K562 (cell line): ENCODE measurements at regions not wholly inside any gene's neighbourhood (a gene's known extent, or its start where the extent isn't known, plus 50 kb on each side); places are given as distances from the start of the nearest gene placed in this dataset.

Source experiments
- ATAC-seq: fragments of 200-7000 bp; cut with Tn5 transposase; 3 replicates; pipeline ENCODE4 v1.9.1; 2020; ENCODE audit warnings: moderate library complexity
- BruUV-seq: library from RNA; stranded (reverse); fragments of 400-500 nt; replicated peaks from 2 replicates; lab custom pipeline; 2021; lab: Mats Ljungman, UMichigan
- CTCF ChIA-PET: fragments of 300-600 bp; formaldehyde crosslinking; extraction: SDS; loops from one replicate; lab custom pipeline; 2021; ENCODE audit warnings: low intra/inter-chr PET ratio; lab: Yijun Ruan, JAX
- POLR2A ChIA-PET: fragments of 300-600, 350-650 bp; sonication (Branson Sonifier 250); formaldehyde crosslinking; extraction: SDS; loops from one replicate; lab custom pipeline; 2021; ENCODE audit warnings: antibody characterized with exemption, inconsistent platforms; lab: Yijun Ruan, JAX
- DNase-seq, 4 experiments: peaks; one replicate each; pipeline versions ENCODE4 v3.0.0 to v3.0.0-alpha.2; 2011 to 2018; ENCODE audit warnings: low spot score in 3 of 4, mixed read lengths in 3 of 4; ENCODE audit errors: extremely low read depth in 1 of 4
- FAIRE-seq: peaks from 2 replicates; lab custom pipeline; 2011; peaks lifted over from hg19 to GRCh38; lab: Jason Lieb, UNC
- H2AFZ ChIP-seq: 2 replicates; pipeline ENCODE4 v1.6.0; 2011; ENCODE audit warnings: low read depth, low read length, control low read depth, inconsistent platforms
- H3K27ac ChIP-seq: fragments of 200-600 bp; 3 replicates; pipeline ENCODE4 v1.8.0; 2011; ENCODE audit warnings: low read depth, mild to moderate bottlenecking, control low read depth, inconsistent platforms, low read length, moderate library complexity, mixed read lengths; ENCODE audit errors: extremely low read depth
- H3K27me3 ChIP-seq, 2 experiments: fragments of 300-600 bp in 1 of 2; 2 replicates in 1 of 2; 3 replicates in 1 of 2; pipeline versions ENCODE4 v1.6.0 to v1.8.0; 2011; ENCODE audit warnings: inconsistent platforms in 2 of 2, low read length in 2 of 2, mild to moderate bottlenecking in 1 of 2, mixed read lengths in 1 of 2, moderate library complexity in 1 of 2; ENCODE audit not compliant: control insufficient read depth in 2 of 2, insufficient read depth in 2 of 2
- H3K36me3 ChIP-seq: fragments of 300-600 bp; 3 replicates; pipeline ENCODE4 v1.8.0; 2011; ENCODE audit warnings: mild to moderate bottlenecking, low read length, inconsistent platforms; ENCODE audit not compliant: control insufficient read depth, insufficient read depth
- H3K4me1 ChIP-seq, 2 experiments: fragments of 200-600 bp in 1 of 2; replicated peaks in 1 of 2; 2 replicates in 1 of 2; 3 replicates in 1 of 2; pipeline versions ENCODE4 v1.5.1 to v1.8.0; 2011; ENCODE audit warnings: inconsistent platforms in 2 of 2, low read length in 2 of 2, mild to moderate bottlenecking in 1 of 2, mixed read lengths in 1 of 2, moderate library complexity in 1 of 2; ENCODE audit not compliant: control insufficient read depth in 2 of 2, insufficient read depth in 2 of 2
- H3K4me2 ChIP-seq: 2 replicates; pipeline ENCODE4 v1.6.1; 2011; ENCODE audit warnings: low read length, control low read depth, inconsistent platforms, mixed read lengths; ENCODE audit not compliant: insufficient read depth
- H3K4me3 ChIP-seq: fragments of 200-600 bp; sonication (generic), shearing (Covaris generic); 2 replicates; pipeline ENCODE4 v1.5.1; 2016; ENCODE audit warnings: control low read depth, inconsistent platforms
- H3K79me2 ChIP-seq: fragments of 200-600 bp; 3 replicates; pipeline ENCODE4 v1.8.0; 2011; ENCODE audit warnings: low read length, inconsistent platforms; ENCODE audit not compliant: control insufficient read depth, insufficient read depth
- H3K9ac ChIP-seq, 2 experiments: 2 replicates each; pipeline versions ENCODE4 v1.6.0 to v1.6.1; 2011; ENCODE audit warnings: low read depth in 2 of 2, low read length in 2 of 2, control low read depth in 1 of 2, inconsistent platforms in 1 of 2, mild to moderate bottlenecking in 1 of 2, mixed read lengths in 1 of 2; ENCODE audit not compliant: insufficient read depth in 1 of 2
- H3K9me1 ChIP-seq: one replicate; pipeline ENCODE4 v1.6.0; 2011; ENCODE audit warnings: inconsistent platforms, mild to moderate bottlenecking, low read length, moderate library complexity; ENCODE audit not compliant: control insufficient read depth, insufficient read depth
- H3K9me3 ChIP-seq: replicated peaks from 2 replicates; pipeline ENCODE4 v1.5.1; 2011; ENCODE audit warnings: low read depth, low read length, inconsistent platforms; ENCODE audit not compliant: control insufficient read depth, insufficient read depth
- H4K20me1 ChIP-seq: replicated peaks from 2 replicates; pipeline ENCODE4 v1.6.1; 2011; ENCODE audit warnings: low read length, inconsistent platforms, mixed read lengths; ENCODE audit not compliant: control insufficient read depth, insufficient read depth
- ATF1 ChIP-seq, 2 experiments: fragments of 450-650 bp in 1 of 2; IDR thresholded peaks; 2 replicates each; pipeline ENCODE4 v1.6.1; 2016; ENCODE audit warnings: missing compliant biosample characterization in 1 of 2, missing genetic modification characterization in 1 of 2
- ATF7 ChIP-seq: fragments of 450-650 bp; IDR thresholded peaks from 2 replicates; pipeline ENCODE4 v1.7.1; 2014; ENCODE audit warnings: mild to moderate bottlenecking, moderate library complexity
- CC2D1A ChIP-seq: fragments of 450-650 bp; IDR thresholded peaks from 2 replicates; pipeline ENCODE4 v1.6.1; 2017; ENCODE audit warnings: mild to moderate bottlenecking
- CEBPB ChIP-seq: fragments of 450-650 bp; IDR thresholded peaks from 2 replicates; pipeline ENCODE4 v1.6.1; 2016; ENCODE audit warnings: missing genetic modification characterization, missing compliant biosample characterization
- FIP1L1 ChIP-seq: fragments of 200-400 bp; formaldehyde crosslinking; IDR thresholded peaks from 2 replicates; pipeline ENCODE4 v1.6.1; 2018; ENCODE audit warnings: mild to moderate bottlenecking, low read depth, low read length; ENCODE audit not compliant: poor library complexity, severe bottlenecking
- RBM22 ChIP-seq: fragments of 200-400 bp; formaldehyde crosslinking; IDR thresholded peaks from 2 replicates; pipeline ENCODE4 v1.6.1; 2018; ENCODE audit warnings: low read length, low read depth; ENCODE audit not compliant: poor library complexity, severe bottlenecking
- SIN3A ChIP-seq, 2 experiments: fragments of 150-350 bp in 1 of 2; IDR thresholded peaks; 2 replicates each; pipeline ENCODE4 v1.6.1; 2011 to 2016; ENCODE audit warnings: borderline replicate concordance in 2 of 2, low read depth in 2 of 2, low read length in 2 of 2, mild to moderate bottlenecking in 2 of 2, moderate library complexity in 2 of 2; ENCODE audit not compliant: control insufficient read depth in 1 of 2
- SMAD4 ChIP-seq: fragments of 250-450 bp; sonication (Bioruptor Pico); conservative IDR thresholded peaks from 2 replicates; pipeline ENCODE4 v1.8.0; 2021; ENCODE audit warnings: inconsistent platforms, mild to moderate bottlenecking, moderate library complexity
- SMARCB1 ChIP-seq: IDR thresholded peaks from 2 replicates; pipeline ENCODE4 v1.6.1; 2011; ENCODE audit warnings: improper control_type of control experiment, low read depth; ENCODE audit not compliant: insufficient read length
- SRSF9 ChIP-seq: fragments of 200-400 bp; formaldehyde crosslinking; IDR thresholded peaks from 2 replicates; pipeline ENCODE4 v1.6.1; 2017; ENCODE audit warnings: low read depth, low read length, borderline replicate concordance
- TCF7 ChIP-seq: sonication (generic); IDR thresholded peaks from 2 replicates; pipeline ENCODE4 v1.6.1; 2016; ENCODE audit warnings: antibody characterized with exemption, borderline replicate concordance
- TEAD4 ChIP-seq, 2 experiments: sonication (generic) in 1 of 2; formaldehyde crosslinking in 1 of 2; IDR thresholded peaks; 2 replicates each; pipeline versions ENCODE4 v1.6.1 to v1.8.0; 2012 to 2022; ENCODE audit warnings: borderline replicate concordance in 1 of 2, inconsistent platforms in 1 of 2, low read length in 1 of 2, mild to moderate bottlenecking in 1 of 2, missing genetic modification reagents in 1 of 2
- WGBS: fragments of 100-300 bp; shearing (Covaris generic); methylation state at CpG from one replicate; pipeline ENCODE4 v1.1.6; 2016; ENCODE audit warnings: low coverage, mixed read lengths; ENCODE audit not compliant: insufficient coverage; ENCODE audit errors: missing lambda C conversion rate; 5-methylcytosine and 5-hydroxymethylcytosine counted together
- in situ Hi-C: fragments of 300-500 bp; cut with MboI; formaldehyde crosslinking; loops from 4 replicates; pipeline ENCODE4 v1.15.0; 2018; ENCODE audit warnings: inconsistent platforms, mixed read lengths
- intact Hi-C: fragments of 100-400 bp; cut with micrococcal nuclease; formaldehyde crosslinking; loops from 2 replicates; pipeline ENCODE4 v1.14.2; 2022
- TF ChIP-seq, protein P1 (sequence below): fragments of 250-450 bp; sonication (Bioruptor Pico); IDR thresholded peaks from 2 replicates; pipeline ENCODE4 v1.8.0; 2022; ENCODE audit warnings: moderate library complexity, mild to moderate bottlenecking, inconsistent platforms
- TF ChIP-seq, protein P2 (sequence below): sonication (generic); formaldehyde crosslinking; IDR thresholded peaks from 2 replicates; pipeline ENCODE4 v1.8.1; 2023; ENCODE audit warnings: mild to moderate bottlenecking, missing genetic modification reagents
- TF ChIP-seq, protein P3 (sequence below): fragments of 200-800 bp; sonication (Bioruptor generic); IDR thresholded peaks from 2 replicates; pipeline ENCODE4 v1.6.1; 2017; ENCODE audit warnings: missing genetic modification characterization, missing compliant biosample characterization

- Histone ChIP-seq H4K20me1 (no peaks in the 10 kb centered on the region), H3K9me3 (no peaks in the 10 kb centered on the region), H3K9me1 (no peaks in the 10 kb centered on the region), H3K27me3 (no peaks in the 10 kb centered on the region), H3K79me2 (no peaks in the 10 kb centered on the region), H3K4me3 (no peak overlapping the region), H3K4me1 (no peaks in the 10 kb centered on the region), H3K27ac (no peak overlapping the region), H3K36me3 (no peaks in the 10 kb centered on the region), H2AFZ (no peak overlapping the region), H3K4me2 (no peak overlapping the region), H3K9ac (no peak overlapping the region)
- DNase-seq (no peak), FAIRE-seq (no peak), ATAC-seq (no peak)
- TF ChIP-seq CC2D1A = no peak
- TF ChIP-seq, protein P1, sequence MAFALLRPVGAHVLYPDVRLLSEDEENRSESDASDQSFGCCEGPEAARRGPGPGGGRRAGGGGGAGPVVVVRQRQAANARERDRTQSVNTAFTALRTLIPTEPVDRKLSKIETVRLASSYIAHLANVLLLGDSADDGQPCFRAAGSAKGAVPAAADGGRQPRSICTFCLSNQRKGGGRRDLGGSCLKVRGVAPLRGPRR (CRISPR knock-in tag) = no peak
- TF ChIP-seq RBM22 = no peak
- no peak for TF ChIP-seq CEBPB
- TF ChIP-seq, protein P2, sequence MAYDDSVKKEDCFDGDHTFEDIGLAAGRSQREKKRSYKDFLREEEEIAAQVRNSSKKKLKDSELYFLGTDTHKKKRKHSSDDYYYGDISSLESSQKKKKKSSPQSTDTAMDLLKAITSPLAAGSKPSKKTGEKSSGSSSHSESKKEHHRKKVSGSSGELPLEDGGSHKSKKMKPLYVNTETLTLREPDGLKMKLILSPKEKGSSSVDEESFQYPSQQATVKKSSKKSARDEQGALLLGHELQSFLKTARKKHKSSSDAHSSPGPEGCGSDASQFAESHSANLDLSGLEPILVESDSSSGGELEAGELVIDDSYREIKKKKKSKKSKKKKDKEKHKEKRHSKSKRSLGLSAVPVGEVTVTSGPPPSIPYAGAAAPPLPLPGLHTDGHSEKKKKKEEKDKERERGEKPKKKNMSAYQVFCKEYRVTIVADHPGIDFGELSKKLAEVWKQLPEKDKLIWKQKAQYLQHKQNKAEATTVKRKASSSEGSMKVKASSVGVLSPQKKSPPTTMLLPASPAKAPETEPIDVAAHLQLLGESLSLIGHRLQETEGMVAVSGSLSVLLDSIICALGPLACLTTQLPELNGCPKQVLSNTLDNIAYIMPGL (CRISPR knock-in tag) = no peak
- TF ChIP-seq, protein P3, sequence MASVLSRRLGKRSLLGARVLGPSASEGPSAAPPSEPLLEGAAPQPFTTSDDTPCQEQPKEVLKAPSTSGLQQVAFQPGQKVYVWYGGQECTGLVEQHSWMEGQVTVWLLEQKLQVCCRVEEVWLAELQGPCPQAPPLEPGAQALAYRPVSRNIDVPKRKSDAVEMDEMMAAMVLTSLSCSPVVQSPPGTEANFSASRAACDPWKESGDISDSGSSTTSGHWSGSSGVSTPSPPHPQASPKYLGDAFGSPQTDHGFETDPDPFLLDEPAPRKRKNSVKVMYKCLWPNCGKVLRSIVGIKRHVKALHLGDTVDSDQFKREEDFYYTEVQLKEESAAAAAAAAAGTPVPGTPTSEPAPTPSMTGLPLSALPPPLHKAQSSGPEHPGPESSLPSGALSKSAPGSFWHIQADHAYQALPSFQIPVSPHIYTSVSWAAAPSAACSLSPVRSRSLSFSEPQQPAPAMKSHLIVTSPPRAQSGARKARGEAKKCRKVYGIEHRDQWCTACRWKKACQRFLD (CRISPR knock-in tag) = no peak
- TF ChIP-seq SRSF9 = no peak
- no peak for TF ChIP-seq ATF1 (CRISPR knock-in tag; IDR thresholded peaks at IDR 0.05)
- no peak for TF ChIP-seq ATF1 (tag; IDR thresholded peaks at IDR 0.05)
- TF ChIP-seq TCF7 = no peak
- no peak for TF ChIP-seq SMAD4
- no peak for TF ChIP-seq SIN3A (IDR thresholded peaks at IDR 0.05; ENCODE audit: borderline replicate concordance in 2 of 2, control insufficient read depth in 1 of 2, low read depth in 2 of 2, low read length in 2 of 2)
- no peak for TF ChIP-seq TEAD4 (IDR thresholded peaks at IDR 0.05; ENCODE audit: low read length)
- no peak for TF ChIP-seq TEAD4 (CRISPR knock-in tag; IDR thresholded peaks at IDR 0.05; ENCODE audit: borderline replicate concordance)
- no peak for TF ChIP-seq ATF7
- no peak for TF ChIP-seq FIP1L1
- TF ChIP-seq SMARCB1 = no peak
- no TSS peak for BruUV-seq
- intact Hi-C loops = no loop called here
- in situ Hi-C loops = no loop called here
- CTCF ChIA-PET = interaction anchor here (0.6 kb wide), 1 partner anchor 1108 kb away, joined by 3 read pairs; no protein-coding TSS in a partner anchor
- POLR2A ChIA-PET = no interaction called here
- 2% methylated on average over 3 of the region's 3 CpGs for WGBS
Observed at GRCh38 chr11:90798769-90799168, 575.9 kb upstream of the CHORDC1 start.
